ENCODE measurements at regions not wholly inside any gene's neighbourhood (a gene's known extent, or its start where the extent isn't known, plus 50 kb on each side); places are given as distances from the start of the nearest gene placed in this dataset.

- Histone ChIP-seq H3K36me3 (no peaks in the 10 kb centered on the region), H3F3A (ENCODE audit: low read depth) (no peaks in the 10 kb centered on the region), H4K20me1 (ENCODE audit: low read depth) (no peaks in the 10 kb centered on the region), H3K27me3 (no peaks in the 10 kb centered on the region), H3K9me3 (ENCODE audit: low read depth) (no peaks in the 10 kb centered on the region), H2AFZ (replicated peaks) (no peak overlapping the region), H3K27ac (no peak overlapping the region), H3K9ac (no peak overlapping the region), H3K4me3 (no peak overlapping the region), H3K4me2 (no peak overlapping the region), H3K4me1 (no peaks in the 10 kb centered on the region), H3K79me2 (ENCODE audit: low read depth) (no peaks in the 10 kb centered on the region)
- H3K27ac Mint-ChIP-seq = no peak overlapping the region
- no peaks in the 10 kb centered on the region for H3K4me1 Mint-ChIP-seq
- no peak overlapping the region for H3K4me3 Mint-ChIP-seq
- no peak for TF ChIP-seq CTCF (IDR thresholded peaks at IDR 0.05)
- no peak for TF ChIP-seq EZH2 (IDR thresholded peaks at IDR 0.05)
- no peak for TF ChIP-seq EZH2phosphoT487 (IDR thresholded peaks at IDR 0.05)
- no peaks in the 10 kb centered on the region for H3K36me3 Mint-ChIP-seq
- peaks cover 2% of the 10 kb centered on the region for H3K9me3 Mint-ChIP-seq
- H3K27me3 Mint-ChIP-seq (ENCODE audit: insufficient read depth, low read depth) = no peaks in the 10 kb centered on the region
- DNase-seq (ENCODE audit: low spot score) = no peak
Observed at GRCh38 chr18:41320100-41320499, 634.9 kb upstream of the PIK3C3 start.

- H3K4me3 Mint-ChIP-seq = no peak overlapping the region
- no peaks in the 10 kb centered on the region for H3K79me2 ChIP-seq (ENCODE audit: low read depth)
- no peaks in the 10 kb centered on the region for H3K4me1 ChIP-seq
- DNase-seq (ENCODE audit: low spot score) = no peak
- H3K4me1 Mint-ChIP-seq = no peaks in the 10 kb centered on the region
- H3K4me3 ChIP-seq = no peak overlapping the region
- H4K20me1 ChIP-seq (ENCODE audit: low read depth) = no peaks in the 10 kb centered on the region
- no peaks in the 10 kb centered on the region for H3K36me3 ChIP-seq
- no peaks in the 10 kb centered on the region for H3K27me3 Mint-ChIP-seq (ENCODE audit: insufficient read depth, low read depth)
- no peaks in the 10 kb centered on the region for H3K9me3 ChIP-seq (ENCODE audit: low read depth)
- no peak overlapping the region for H3K4me2 ChIP-seq
- H3K9ac ChIP-seq = no peak overlapping the region
- peaks cover 2% of the 10 kb centered on the region for H3K9me3 Mint-ChIP-seq
- no peak overlapping the region for H2AFZ ChIP-seq (replicated peaks)
- no peak overlapping the region for H3K27ac Mint-ChIP-seq
- no peak overlapping the region for H3K27ac ChIP-seq
- H3K27me3 ChIP-seq = no peaks in the 10 kb centered on the region
- no peaks in the 10 kb centered on the region for H3F3A ChIP-seq (ENCODE audit: low read depth)
- TF ChIP-seq EZH2 (IDR thresholded peaks at IDR 0.05) = no peak
- TF ChIP-seq CTCF (IDR thresholded peaks at IDR 0.05) = no peak
- TF ChIP-seq EZH2phosphoT487 (IDR thresholded peaks at IDR 0.05) = no peak
- no peaks in the 10 kb centered on the region for H3K36me3 Mint-ChIP-seq
Observed at GRCh38 chr18:41315134-41315533, 639.9 kb upstream of the PIK3C3 start.

- Mint-ChIP-seq H3K4me3 (no peak overlapping the region), H3K9me3 (peaks cover 1% of the 10 kb centered on the region), H3K36me3 (no peaks in the 10 kb centered on the region), H3K27ac (no peak overlapping the region), H3K4me1 (no peaks in the 10 kb centered on the region), H3K27me3 (ENCODE audit: insufficient read depth, low read depth) (no peaks in the 10 kb centered on the region)
- H3K9me3 ChIP-seq (ENCODE audit: low read depth) = no peaks in the 10 kb centered on the region
- no peak overlapping the region for H3K9ac ChIP-seq
- no peak overlapping the region for H2AFZ ChIP-seq (replicated peaks)
- no peaks in the 10 kb centered on the region for H3K79me2 ChIP-seq (ENCODE audit: low read depth)
- H3K4me3 ChIP-seq = no peak overlapping the region
- no peak for TF ChIP-seq CTCF (IDR thresholded peaks at IDR 0.05)
- TF ChIP-seq EZH2 (IDR thresholded peaks at IDR 0.05) = no peak
- no peak overlapping the region for H3K27ac ChIP-seq
- DNase-seq (ENCODE audit: low spot score) = no peak
- H3K4me2 ChIP-seq = no peak overlapping the region
- no peaks in the 10 kb centered on the region for H3K27me3 ChIP-seq
- H3K36me3 ChIP-seq = no peaks in the 10 kb centered on the region
- H3F3A ChIP-seq (ENCODE audit: low read depth) = no peaks in the 10 kb centered on the region
- H4K20me1 ChIP-seq (ENCODE audit: low read depth) = no peaks in the 10 kb centered on the region
- H3K4me1 ChIP-seq = no peaks in the 10 kb centered on the region
Observed at GRCh38 chr18:41311571-41312547, 643.2 kb upstream of the PIK3C3 start.
